DND-41 (cell line): ENCODE measurements at regions not wholly inside any gene's neighbourhood (a gene's known extent, or its start where the extent isn't known, plus 50 kb on each side); places are given as distances from the start of the nearest gene placed in this dataset.

Experiments used
- ATAC-seq: fragments of 200-7000 bp; cut with Tn5 transposase; 3 replicates; pipeline ENCODE4 v1.9.1; 2021; ENCODE audit warnings: low read depth; ENCODE audit not compliant: insufficient read depth
- DNase-seq: peaks from one replicate; pipeline ENCODE4 v3.0.0-alpha.2; 2020
- H2AFZ ChIP-seq: 2 replicates; pipeline ENCODE4 v1.6.0; 2012; ENCODE audit warnings: low read depth, low read length
- H3K27ac ChIP-seq: 2 replicates; pipeline ENCODE4 v1.5.1; 2012; ENCODE audit warnings: low read length, inconsistent platforms
- H3K27me3 ChIP-seq: fragments of 200-600 bp; sonication (generic); 2 replicates; pipeline ENCODE4 v1.6.0; 2012; ENCODE audit warnings: low read length, mild to moderate bottlenecking, inconsistent platforms; ENCODE audit not compliant: insufficient read depth, poor library complexity
- H3K36me3 ChIP-seq: 2 replicates; pipeline ENCODE4 v1.5.1; 2012; ENCODE audit warnings: low read length, inconsistent platforms; ENCODE audit not compliant: insufficient read depth
- H3K4me1 ChIP-seq: 2 replicates; pipeline ENCODE4 v1.5.1; 2012; ENCODE audit warnings: mild to moderate bottlenecking, low read length; ENCODE audit not compliant: insufficient read depth
- H3K4me2 ChIP-seq: 2 replicates; pipeline ENCODE4 v1.6.0; 2012; ENCODE audit warnings: mild to moderate bottlenecking, moderate library complexity, low read length, inconsistent platforms; ENCODE audit not compliant: insufficient read depth
- H3K4me3 ChIP-seq, 2 experiments: fragments of 200-600 bp in 1 of 2; shearing (Covaris generic) in 1 of 2; 2 replicates each; pipeline ENCODE4 v1.5.1; 2012 to 2016; ENCODE audit warnings: inconsistent platforms in 2 of 2, low read length in 2 of 2, mild to moderate bottlenecking in 2 of 2, low read depth in 1 of 2, moderate library complexity in 1 of 2
- H3K79me2 ChIP-seq: 2 replicates; pipeline ENCODE4 v1.6.0; 2012; ENCODE audit warnings: low read length, inconsistent platforms; ENCODE audit not compliant: insufficient read depth
- H3K9ac ChIP-seq: 2 replicates; pipeline ENCODE4 v1.6.0; 2012; ENCODE audit warnings: low read depth, mild to moderate bottlenecking, inconsistent platforms, low read length, moderate library complexity
- H3K9me3 ChIP-seq: 2 replicates; pipeline ENCODE4 v1.5.1; 2012; ENCODE audit warnings: low read length, moderate library complexity, mild to moderate bottlenecking, inconsistent platforms; ENCODE audit not compliant: insufficient read depth, severe bottlenecking
- H4K20me1 ChIP-seq: 2 replicates; pipeline ENCODE4 v1.6.0; 2012; ENCODE audit warnings: low read length; ENCODE audit not compliant: insufficient read depth
- CTCF ChIP-seq: IDR thresholded peaks from 2 replicates; pipeline ENCODE4 v1.5.1; 2012; ENCODE audit warnings: borderline replicate concordance, low read length, moderate library complexity, mild to moderate bottlenecking; ENCODE audit not compliant: poor library complexity, severe bottlenecking; ENCODE audit errors: extremely low read depth
- EZH2 ChIP-seq: IDR thresholded peaks from 3 replicates; pipeline ENCODE4 v1.6.1; 2012; ENCODE audit warnings: borderline replicate concordance, low read depth, mild to moderate bottlenecking, moderate library complexity, low read length, inconsistent platforms; ENCODE audit not compliant: severe bottlenecking

GRCh38 chr2:144645083-144645778 is 125.3 kb upstream of the ZEB2 start:
- no peak overlapping the region for H3K4me3 ChIP-seq
- no peaks in the 10 kb centered on the region for H3K36me3 ChIP-seq
- H2AFZ ChIP-seq: no peak overlapping the region; the same call in 1 of the 2 replicates
- H3K9ac ChIP-seq: no peak overlapping the region
- H3K4me1 ChIP-seq: no peaks in the 10 kb centered on the region
- peaks cover 3% of the 10 kb centered on the region for H3K9me3 ChIP-seq
- no peak for ATAC-seq
- H3K27me3 ChIP-seq: no peaks in the 10 kb centered on the region
- H3K27ac ChIP-seq: no peak overlapping the region
- H4K20me1 ChIP-seq: no peaks in the 10 kb centered on the region
- no peak overlapping the region for H3K4me2 ChIP-seq
- TF ChIP-seq CTCF (no peak), EZH2 (no peak)
- no peak for DNase-seq
- no peaks in the 10 kb centered on the region for H3K79me2 ChIP-seq

DNA sequence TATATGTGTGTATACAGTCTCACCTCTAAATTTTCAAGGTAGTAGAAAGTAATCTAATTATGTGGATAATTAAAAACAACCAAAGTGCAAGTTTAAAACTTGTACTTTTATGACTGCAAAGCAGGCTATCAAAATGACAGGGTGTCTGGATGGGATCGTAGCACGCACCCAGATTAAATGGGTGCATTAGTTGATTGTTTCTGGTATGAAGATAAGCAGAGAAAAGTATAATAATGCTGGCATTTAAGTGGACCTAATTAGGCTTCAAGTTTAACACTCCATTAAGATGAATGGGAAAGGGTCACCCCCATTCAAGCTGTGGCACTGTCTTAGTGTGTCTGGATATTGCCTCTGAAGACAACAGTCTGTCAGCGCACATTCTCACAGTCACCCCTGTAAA is 124.6 kb upstream of the ZEB2 start:
- no peaks in the 10 kb centered on the region for H3K27me3 ChIP-seq

DNA sequence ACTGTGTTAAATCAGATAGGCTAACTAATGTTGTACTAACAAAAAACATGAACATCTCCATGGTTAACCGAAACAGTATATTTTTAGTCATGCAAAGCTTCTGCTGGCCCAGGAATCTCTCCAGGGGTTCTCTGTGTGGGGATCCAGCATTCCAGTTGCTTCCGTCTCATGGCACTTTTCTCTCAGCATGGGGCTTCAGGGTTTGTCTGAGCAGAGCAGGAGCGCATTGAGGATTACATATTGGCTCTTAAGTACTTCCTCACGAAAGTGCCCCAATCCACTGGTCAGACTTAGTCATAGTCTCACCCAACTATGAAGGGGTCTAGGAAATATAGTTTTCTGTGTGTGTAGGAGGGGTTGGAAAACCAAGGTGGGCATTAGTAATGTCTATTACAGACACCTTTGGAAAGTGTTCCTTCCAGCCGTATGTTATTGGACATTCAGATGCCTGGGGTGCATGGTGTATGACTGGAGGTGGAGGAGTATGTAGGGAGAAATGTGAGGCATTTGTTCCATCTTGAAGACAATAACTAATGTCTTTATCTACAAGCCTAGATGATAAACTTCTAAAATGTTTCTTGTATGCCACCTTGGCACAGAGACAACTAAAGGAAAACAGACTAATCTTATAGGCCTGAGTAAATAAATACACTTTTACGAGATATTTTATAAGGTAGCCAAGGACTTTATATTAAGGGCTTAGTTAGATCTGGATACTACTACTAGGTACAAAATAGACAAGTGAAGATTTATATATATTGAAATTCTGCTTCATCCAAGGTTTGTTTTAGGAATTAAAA is 123.8 kb upstream of the ZEB2 start:
- no peak overlapping the region for H3K4me3 ChIP-seq
- H3K9me3 ChIP-seq: peaks cover 3% of the 10 kb centered on the region
- DNase-seq (no peak), ATAC-seq (no peak)
- no peak overlapping the region for H3K4me2 ChIP-seq
- no peaks in the 10 kb centered on the region for H3K4me1 ChIP-seq
- H4K20me1 ChIP-seq: no peaks in the 10 kb centered on the region
- H3K79me2 ChIP-seq: no peaks in the 10 kb centered on the region
- no peak overlapping the region for H3K9ac ChIP-seq
- no peak overlapping the region for H2AFZ ChIP-seq
- no peak for TF ChIP-seq EZH2
- H3K27me3 ChIP-seq: no peaks in the 10 kb centered on the region
- H3K36me3 ChIP-seq: no peaks in the 10 kb centered on the region
- no peak overlapping the region for H3K27ac ChIP-seq

More for the DNA sequence above, 124.6 kb upstream of the ZEB2 start:
- no peak overlapping the region for H3K9ac ChIP-seq
- no peaks in the 10 kb centered on the region for H3K4me1 ChIP-seq
- H2AFZ ChIP-seq: no peak overlapping the region
- no peak overlapping the region for H3K4me3 ChIP-seq
- ATAC-seq (no peak), DNase-seq (no peak)
- TF ChIP-seq EZH2 (no peak), CTCF (no peak)
- no peak overlapping the region for H3K4me2 ChIP-seq
- H3K36me3 ChIP-seq: no peaks in the 10 kb centered on the region
- peaks cover 3% of the 10 kb centered on the region for H3K9me3 ChIP-seq
- no peak overlapping the region for H3K27ac ChIP-seq
- H3K79me2 ChIP-seq: no peaks in the 10 kb centered on the region
- H4K20me1 ChIP-seq: no peaks in the 10 kb centered on the region

GRCh38 chr2:144642856-144643255 is 122.9 kb upstream of the ZEB2 start:
- H3K4me2 ChIP-seq: no peak overlapping the region
- peaks cover 11% of the 10 kb centered on the region for H3K9me3 ChIP-seq
- no peaks in the 10 kb centered on the region for H3K79me2 ChIP-seq
- DNase-seq: no peak
- H2AFZ ChIP-seq: no peak overlapping the region
- no peak for TF ChIP-seq EZH2
- no peak for TF ChIP-seq CTCF
- H3K27ac ChIP-seq: no peak overlapping the region
- H3K4me1 ChIP-seq: no peaks in the 10 kb centered on the region
- no peaks in the 10 kb centered on the region for H3K36me3 ChIP-seq
- H3K27me3 ChIP-seq: no peaks in the 10 kb centered on the region
- H4K20me1 ChIP-seq: no peaks in the 10 kb centered on the region
- no peak for ATAC-seq
- no peak overlapping the region for H3K4me3 ChIP-seq
- no peak overlapping the region for H3K9ac ChIP-seq
